NT2/D1 (cell line): ENCODE measurements at regions not wholly inside any gene's neighbourhood (a gene's known extent, or its start where the extent isn't known, plus 50 kb on each side); places are given as distances from the start of the nearest gene placed in this dataset.

ENCODE experiments used
- DNase-seq: peaks from one replicate; pipeline ENCODE4 v3.0.0-alpha.2; 2011; ENCODE audit warnings: low read depth, low spot score
- H3K27me3 ChIP-seq: 2 replicates; pipeline ENCODE4 v1.6.0; 2011; ENCODE audit warnings: mild to moderate bottlenecking; ENCODE audit not compliant: insufficient read length, insufficient read depth
- H3K36me3 ChIP-seq: 2 replicates; pipeline ENCODE4 v1.6.1; 2011; ENCODE audit warnings: mild to moderate bottlenecking, low read length, mixed read lengths; ENCODE audit not compliant: insufficient read depth, insufficient read length
- H3K4me1 ChIP-seq: 2 replicates; pipeline ENCODE4 v1.5.1; 2011; ENCODE audit not compliant: insufficient read depth, insufficient read length
- H3K4me3 ChIP-seq: 2 replicates; pipeline ENCODE4 v1.5.1; 2011; ENCODE audit warnings: low read depth; ENCODE audit not compliant: insufficient read length
- H3K9ac ChIP-seq: 2 replicates; pipeline ENCODE4 v1.6.0; 2011; ENCODE audit warnings: low read depth; ENCODE audit not compliant: insufficient read length
- H3K9me3 ChIP-seq: 2 replicates; pipeline ENCODE4 v1.5.1; 2011; ENCODE audit warnings: mild to moderate bottlenecking, low read length; ENCODE audit not compliant: insufficient read depth
- SUZ12 ChIP-seq: IDR thresholded peaks from 2 replicates; pipeline ENCODE4 v1.6.1; 2011; ENCODE audit not compliant: insufficient read length, insufficient read depth; ENCODE audit errors: extremely low read depth
- YY1 ChIP-seq: IDR thresholded peaks from 2 replicates; pipeline ENCODE4 v1.6.1; 2011; ENCODE audit not compliant: insufficient read length, insufficient read depth
- ZNF274 ChIP-seq: IDR thresholded peaks from 2 replicates; pipeline ENCODE4 v1.6.1; 2011; ENCODE audit warnings: mild to moderate bottlenecking, low read depth, low read length

GRCh38 chrX:45903781-45904201 lies 641.4 kb downstream of the ZNF674 start:
- H3K4me1 ChIP-seq: no peaks in the 10 kb centered on the region
- H3K9me3 ChIP-seq: no peaks in the 10 kb centered on the region
- DNase-seq: no peak
- H3K27me3 ChIP-seq: no peaks in the 10 kb centered on the region
- no peak overlapping the region for H3K4me3 ChIP-seq
- H3K9ac ChIP-seq: no peak overlapping the region
- TF ChIP-seq ZNF274: no peak
- no peak for TF ChIP-seq SUZ12
- TF ChIP-seq YY1: no peak
- no peaks in the 10 kb centered on the region for H3K36me3 ChIP-seq

DNA sequence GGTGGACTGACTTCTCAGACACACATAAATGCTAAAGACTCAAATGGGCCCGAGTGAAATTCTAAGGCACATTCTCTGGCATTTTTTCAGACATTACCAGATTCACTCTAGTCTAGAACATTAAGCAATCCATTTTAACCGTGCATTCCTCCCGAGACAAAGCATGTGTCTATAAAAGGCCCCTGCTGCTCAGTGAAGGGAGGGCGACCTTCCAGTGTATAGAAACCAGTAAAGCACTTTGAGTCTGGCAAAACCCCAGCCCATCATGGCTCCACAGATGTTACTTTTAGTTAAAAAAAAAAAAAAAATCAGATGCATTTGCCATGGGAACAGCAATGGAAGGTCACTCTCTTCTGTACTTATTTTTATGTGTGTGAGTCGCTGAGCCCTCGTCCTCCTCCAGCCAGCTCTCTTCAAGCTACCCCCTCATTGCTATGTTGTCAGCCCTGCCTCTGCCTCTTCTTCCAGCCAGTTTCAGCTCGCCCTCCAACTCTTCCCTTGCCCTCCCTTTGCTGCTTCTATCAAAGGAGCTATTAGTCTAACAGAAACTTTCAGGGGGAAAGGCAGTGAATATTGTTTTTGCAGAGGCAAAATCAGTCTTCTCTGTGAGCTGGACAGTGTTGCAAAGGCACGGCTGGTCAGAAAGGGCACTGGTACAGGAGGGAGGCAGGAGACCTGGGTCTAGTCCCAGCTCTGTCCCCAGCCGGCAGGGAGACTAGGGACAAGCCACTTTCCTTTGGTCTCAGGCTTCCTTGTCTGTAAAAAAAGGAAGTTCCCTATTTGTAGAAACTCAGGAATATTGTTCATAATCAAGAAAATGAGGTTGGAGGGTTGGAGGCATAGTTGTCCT lies 644.2 kb downstream of the ZNF674 start:
- Histone ChIP-seq H3K36me3 (no peaks in the 10 kb centered on the region), H3K4me3 (no peak overlapping the region), H3K4me1 (no peaks in the 10 kb centered on the region), H3K9me3 (no peaks in the 10 kb centered on the region), H3K27me3 (no peaks in the 10 kb centered on the region), H3K9ac (no peak overlapping the region)
- TF ChIP-seq SUZ12 (no peak), ZNF274 (no peak), YY1 (no peak)
- no peak for DNase-seq

DNA sequence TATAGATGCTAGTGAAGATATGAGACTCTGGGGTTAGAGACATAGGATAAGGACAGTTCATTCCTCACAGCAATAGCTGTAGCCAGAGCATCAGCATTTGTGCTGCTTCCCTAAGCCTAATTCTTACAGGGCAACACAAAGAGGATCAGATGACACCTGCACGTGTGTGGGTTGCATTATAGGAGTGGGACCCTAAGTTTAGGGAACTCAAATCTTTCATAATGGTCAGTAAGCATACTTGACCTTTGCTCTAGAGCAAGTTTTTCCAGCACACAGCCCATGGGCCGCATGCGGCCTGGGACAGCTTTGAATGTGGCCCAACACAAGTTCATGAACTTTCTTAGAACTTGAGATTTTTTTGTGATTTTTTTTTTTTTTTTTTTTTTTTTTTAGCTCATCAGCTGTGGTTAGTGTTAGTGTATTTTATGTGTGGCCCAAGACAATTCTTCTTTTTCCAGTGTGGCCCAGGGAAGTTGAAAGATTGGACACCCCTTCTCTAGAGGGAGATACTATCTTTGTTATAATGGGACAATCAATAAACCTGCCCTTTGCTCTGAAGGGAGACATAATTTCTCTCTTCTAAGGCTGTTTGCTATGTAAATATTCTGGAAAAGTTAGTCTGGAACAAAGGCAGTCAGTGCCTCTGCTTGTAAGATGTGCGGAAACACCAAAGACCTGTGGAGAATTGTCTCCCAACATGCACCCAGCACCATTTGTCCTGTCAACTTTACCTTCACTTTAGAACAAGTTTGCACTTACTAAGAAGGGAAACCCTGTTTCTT lies 650.2 kb downstream of the ZNF674 start:
- no peak for TF ChIP-seq SUZ12
- no peak for TF ChIP-seq ZNF274
- TF ChIP-seq YY1: no peak
- Histone ChIP-seq H3K36me3 (no peaks in the 10 kb centered on the region), H3K27me3 (no peaks in the 10 kb centered on the region), H3K9me3 (no peaks in the 10 kb centered on the region), H3K9ac (no peak overlapping the region), H3K4me3 (no peak overlapping the region), H3K4me1 (no peaks in the 10 kb centered on the region)
- no peak for DNase-seq

DNA sequence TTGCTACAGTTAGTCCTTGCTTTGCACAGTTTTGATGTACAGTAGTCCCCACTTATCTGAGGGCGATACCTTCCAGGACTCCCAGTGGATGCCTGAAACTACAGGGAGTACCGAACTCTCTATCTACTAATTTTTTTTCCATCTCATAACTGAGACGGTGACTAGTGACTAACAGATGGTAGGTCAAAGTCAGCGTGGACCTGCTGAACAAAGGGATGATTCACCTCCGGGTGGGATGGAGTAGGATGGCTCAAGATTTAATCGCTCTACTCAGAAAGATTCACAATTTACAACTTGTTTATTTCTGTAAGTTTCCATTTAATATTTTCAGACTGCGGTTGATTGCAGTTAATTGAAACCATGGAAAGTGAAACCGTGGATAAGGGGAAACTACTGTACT lies 655.8 kb downstream of the ZNF674 start:
- no peak overlapping the region for H3K4me3 ChIP-seq
- no peaks in the 10 kb centered on the region for H3K27me3 ChIP-seq
- no peak for DNase-seq
- H3K36me3 ChIP-seq: no peaks in the 10 kb centered on the region
- H3K9me3 ChIP-seq: no peaks in the 10 kb centered on the region
- no peak overlapping the region for H3K9ac ChIP-seq
- H3K4me1 ChIP-seq: no peaks in the 10 kb centered on the region
- TF ChIP-seq SUZ12 (no peak), ZNF274 (no peak), YY1 (no peak)

DNA sequence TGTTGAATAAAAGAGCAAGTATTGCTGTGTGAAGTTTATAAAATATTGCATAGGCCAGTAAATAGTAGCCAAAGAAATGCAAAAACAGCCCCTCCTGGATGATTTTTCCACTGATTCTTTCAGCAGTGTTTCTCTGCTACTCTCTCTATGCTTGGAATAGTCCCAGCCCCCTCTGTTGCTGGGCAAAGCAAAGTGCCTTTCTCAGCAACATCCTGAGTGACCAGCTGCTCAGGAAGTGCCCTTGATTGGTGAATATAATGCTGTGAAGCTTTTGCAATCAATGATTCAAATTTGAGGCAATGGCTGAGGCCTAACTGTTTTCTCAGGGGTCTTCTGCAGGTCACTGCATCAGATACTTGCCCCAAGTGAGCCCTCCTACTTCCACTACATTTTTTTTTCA lies 656.7 kb downstream of the ZNF674 start:
- TF ChIP-seq YY1 (no peak), ZNF274 (no peak), SUZ12 (no peak)
- H3K9me3 ChIP-seq: no peaks in the 10 kb centered on the region
- no peaks in the 10 kb centered on the region for H3K27me3 ChIP-seq
- H3K4me1 ChIP-seq: no peaks in the 10 kb centered on the region
- no peak overlapping the region for H3K4me3 ChIP-seq
- H3K36me3 ChIP-seq: no peaks in the 10 kb centered on the region
- no peak overlapping the region for H3K9ac ChIP-seq
- DNase-seq: no peak

GRCh38 chrX:45885931-45886330 lies 659.3 kb downstream of the ZNF674 start:
- no peak for DNase-seq
- H3K4me1 ChIP-seq: no peaks in the 10 kb centered on the region
- no peaks in the 10 kb centered on the region for H3K36me3 ChIP-seq
- H3K27me3 ChIP-seq: no peaks in the 10 kb centered on the region
- no peak overlapping the region for H3K9ac ChIP-seq
- TF ChIP-seq SUZ12 (no peak), YY1 (no peak), ZNF274 (no peak)
- H3K4me3 ChIP-seq: no peak overlapping the region
- no peaks in the 10 kb centered on the region for H3K9me3 ChIP-seq

DNA sequence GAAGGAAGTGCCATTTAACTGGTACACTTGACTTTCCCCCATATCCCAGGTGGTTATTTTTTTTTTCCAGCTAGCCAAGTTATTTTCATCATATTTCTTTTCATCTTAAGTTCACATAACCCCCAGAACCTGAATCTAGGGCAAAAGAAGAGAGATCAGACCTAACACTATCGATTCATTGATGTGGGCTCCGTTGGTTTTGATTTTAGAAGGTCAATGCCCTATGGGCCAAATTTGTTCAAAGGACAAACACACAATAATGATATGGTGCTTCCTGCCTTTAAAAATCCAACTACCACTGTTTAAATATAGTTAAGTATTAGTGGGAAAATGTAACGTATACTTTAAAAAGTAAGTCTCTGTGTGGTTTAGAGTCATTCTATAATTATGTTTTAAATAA lies 665.7 kb downstream of the ZNF674 start:
- Histone ChIP-seq H3K27me3 (no peaks in the 10 kb centered on the region), H3K4me1 (no peaks in the 10 kb centered on the region), H3K4me3 (no peak overlapping the region), H3K36me3 (no peaks in the 10 kb centered on the region), H3K9me3 (no peaks in the 10 kb centered on the region), H3K9ac (no peak overlapping the region)
- TF ChIP-seq ZNF274 (no peak), YY1 (no peak), SUZ12 (no peak)
- no peak for DNase-seq
